Erythroblast (primary cell): ENCODE measurements at regions not wholly inside any gene's neighbourhood (a gene's known extent, or its start where the extent isn't known, plus 50 kb on each side); places are given as distances from the start of the nearest gene placed in this dataset.

Experiments
- GATA1 ChIP-seq: IDR thresholded peaks from 2 replicates; pipeline ENCODE4 v1.6.1; 2011; ENCODE audit warnings: low read depth, mild to moderate bottlenecking, control low read depth, low read length, moderate library complexity
- POLR2A ChIP-seq: IDR thresholded peaks from 2 replicates; pipeline ENCODE4 v1.6.1; 2011; ENCODE audit warnings: mild to moderate bottlenecking, low read length

DNA sequence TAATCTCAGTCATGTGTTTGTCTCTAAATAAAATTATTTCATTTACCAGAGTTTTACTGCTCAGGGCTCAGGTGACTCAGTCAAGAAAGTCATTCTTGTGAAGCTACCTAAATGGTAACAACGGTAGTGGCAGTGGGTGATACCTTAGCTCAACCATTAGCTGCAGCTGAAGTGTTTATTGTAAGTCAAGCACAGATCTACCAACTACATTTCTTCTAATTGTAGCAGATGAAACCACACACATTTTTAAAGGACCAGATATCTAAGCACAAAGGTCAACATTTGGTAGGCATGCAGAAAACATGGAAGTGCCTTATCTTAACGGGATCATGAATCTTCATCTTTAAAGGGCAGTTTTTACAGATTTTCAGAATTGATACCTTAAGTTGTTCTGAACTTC lies 79.1 kb downstream of the FAT4 start:
- TF ChIP-seq POLR2A (no peak), GATA1 (no peak)
